ENCODE measurements at regions not wholly inside any gene's neighbourhood (a gene's known extent, or its start where the extent isn't known, plus 50 kb on each side); places are given as distances from the start of the nearest gene placed in this dataset.

DNA sequence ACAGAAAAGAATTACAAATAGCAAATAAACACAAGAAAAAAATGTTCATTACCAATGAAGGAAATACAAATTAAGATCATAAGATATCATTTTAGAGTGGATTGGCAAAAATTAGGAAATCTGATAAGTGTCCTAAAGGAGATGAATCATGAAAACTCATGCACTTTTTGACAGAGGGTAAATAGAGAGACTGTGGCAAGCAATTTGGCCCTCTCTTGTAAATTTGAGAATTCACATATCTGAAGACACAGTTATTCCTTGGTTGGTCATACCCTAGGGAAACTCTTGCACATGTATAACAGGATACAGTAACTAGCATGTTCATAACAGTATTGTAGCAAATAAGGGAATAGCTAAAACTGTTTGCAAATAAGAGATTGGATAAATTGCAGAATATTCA, 246.0 kb upstream of the GADL1 start:
- DNase-seq (ENCODE audit: low read depth): no peak

DNA sequence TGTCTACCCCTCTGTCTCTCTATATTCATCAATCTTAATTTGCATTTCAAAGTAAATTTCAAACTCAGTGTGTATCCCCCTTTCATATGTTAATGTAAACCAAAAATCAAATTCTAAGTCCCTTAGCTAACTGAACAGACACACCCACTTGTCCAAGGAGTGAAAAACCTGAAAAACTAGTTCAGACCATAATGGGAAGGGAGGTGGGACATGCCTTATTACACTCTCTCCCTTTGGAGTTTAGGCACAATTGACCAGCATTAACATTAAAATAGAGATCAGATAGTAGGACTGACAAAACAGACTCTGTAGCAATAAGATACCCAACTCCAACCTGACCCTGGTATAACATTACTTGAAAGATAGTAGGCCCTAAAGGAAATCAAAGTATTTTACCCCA, 247.7 kb upstream of the GADL1 start:
- no peak for DNase-seq (ENCODE audit: low read depth)

DNA sequence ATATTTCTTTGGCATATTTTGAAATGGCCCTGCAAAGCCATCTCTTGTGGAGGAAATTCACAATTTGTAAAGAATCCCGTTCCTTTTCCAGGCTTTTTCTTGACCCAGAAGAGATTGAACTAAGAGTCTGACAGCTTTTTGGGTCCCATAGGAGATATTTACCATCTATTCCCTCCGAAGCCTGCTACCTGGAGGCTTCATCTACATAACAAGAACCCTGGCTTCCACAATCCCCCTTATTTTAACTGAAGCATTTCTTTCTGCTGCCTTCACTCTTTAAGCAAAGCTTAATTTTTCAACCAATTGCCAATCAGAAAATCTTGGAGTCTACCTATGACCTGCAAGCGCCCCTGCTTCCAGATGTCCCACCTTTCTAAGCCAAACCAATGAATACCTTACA, 248.1 kb upstream of the GADL1 start:
- DNase-seq (ENCODE audit: low read depth): no peak

DNA sequence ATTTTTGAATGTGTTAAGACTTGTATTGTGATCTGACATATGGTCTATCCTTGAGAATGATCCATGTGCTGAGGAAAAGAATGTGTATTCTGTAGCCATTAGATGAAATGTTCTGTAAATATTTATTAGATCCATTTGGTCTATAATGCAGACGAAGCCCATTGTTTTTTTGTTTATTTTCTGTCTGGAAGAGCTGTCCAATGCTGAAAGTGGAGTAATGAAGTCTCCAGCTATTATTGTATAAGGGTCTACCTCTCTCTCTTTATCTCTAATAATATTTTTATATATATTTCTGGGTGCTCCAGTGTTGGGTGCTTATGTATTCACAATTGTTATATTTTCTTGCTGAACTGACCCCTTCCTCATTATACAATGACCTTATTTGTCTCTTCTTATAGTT, 250.6 kb upstream of the GADL1 start:
- DNase-seq (ENCODE audit: low read depth): no peak

DNA sequence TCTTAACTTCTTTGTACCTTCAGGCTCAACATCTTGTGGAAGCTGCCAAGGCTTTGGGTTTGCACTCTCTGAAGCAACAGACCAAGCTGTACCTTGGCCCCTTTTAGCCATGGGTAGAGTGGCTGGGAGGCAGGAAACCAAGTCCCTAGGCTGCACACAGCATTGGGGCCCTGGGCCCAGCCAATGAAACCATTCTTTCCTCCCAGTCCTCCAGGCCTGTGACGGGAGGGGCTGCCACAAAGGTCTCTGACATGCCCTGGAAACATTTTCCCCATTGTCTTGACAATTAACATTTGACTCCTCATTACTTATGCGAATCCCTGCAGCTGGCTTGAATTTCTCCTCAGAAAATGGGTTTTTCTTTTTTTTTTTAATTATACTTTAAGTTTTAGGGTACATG, 253.1 kb upstream of the GADL1 start:
- no peak for DNase-seq (ENCODE audit: low read depth)

DNA sequence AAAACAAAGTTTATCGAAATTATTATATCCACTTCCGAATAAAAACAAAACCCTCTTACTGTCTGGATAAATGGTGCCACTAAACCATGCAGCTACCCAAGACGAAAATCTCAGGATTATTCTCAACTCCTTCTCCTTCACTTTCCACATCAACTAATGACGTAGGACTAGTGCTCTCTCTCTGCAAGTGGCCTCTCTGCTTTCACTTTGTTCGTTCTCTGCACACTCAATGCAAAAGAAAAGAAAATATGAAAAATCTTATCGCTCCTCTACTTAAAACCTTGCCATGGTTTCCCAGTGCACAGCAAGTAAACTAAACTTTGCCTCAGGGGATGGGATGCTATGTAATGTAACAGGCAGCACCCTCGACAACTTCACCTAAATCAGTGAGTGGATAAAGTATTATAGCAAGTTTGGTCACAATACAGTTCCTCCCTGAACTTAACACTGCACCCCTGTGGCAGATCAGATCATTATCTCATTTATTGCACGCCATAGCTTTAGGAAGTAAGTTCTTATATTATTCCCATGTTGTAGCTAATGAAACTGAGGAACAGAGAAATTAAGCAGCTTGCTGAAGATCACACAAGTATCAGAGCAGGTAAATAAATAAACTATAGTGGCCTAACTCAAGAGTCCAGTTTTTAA, 262.7 kb upstream of the GADL1 start:
- no peak for DNase-seq (ENCODE audit: low read depth)

DNA sequence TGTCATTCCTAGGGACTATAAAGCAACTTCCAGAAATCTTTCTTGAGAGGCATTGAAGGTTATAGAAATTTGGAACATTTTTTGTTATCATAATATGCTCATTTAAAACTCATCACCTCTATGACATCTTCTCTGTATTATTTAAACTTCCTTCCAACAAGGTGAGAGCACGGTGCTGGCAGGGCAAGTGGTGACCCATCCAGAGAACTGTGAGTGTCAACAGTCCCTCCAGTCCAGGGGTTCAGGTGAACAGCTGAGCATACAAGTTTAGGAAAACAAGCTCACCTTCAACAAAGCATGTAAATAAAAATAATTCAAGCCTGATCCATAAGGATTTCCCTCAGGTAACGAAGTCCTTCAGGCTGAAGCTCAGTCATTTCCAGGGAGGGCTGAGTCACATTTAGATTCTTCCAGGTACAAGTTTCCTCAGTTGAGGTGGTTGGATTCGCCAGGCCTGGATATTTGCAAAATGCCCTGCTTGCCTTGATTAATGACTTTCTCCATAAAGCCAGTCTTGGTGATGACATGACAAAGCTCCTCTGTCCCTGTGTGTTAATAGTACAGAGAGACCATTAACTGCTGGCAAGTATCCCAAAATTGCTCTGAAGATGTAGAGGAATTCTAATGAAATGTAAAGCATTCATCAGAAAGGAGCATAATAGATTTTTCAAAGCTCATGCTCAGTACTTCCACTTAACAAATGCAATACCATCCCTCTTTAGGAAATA, 263.6 kb upstream of the GADL1 start:
- DNase-seq (ENCODE audit: low read depth): no peak

DNA sequence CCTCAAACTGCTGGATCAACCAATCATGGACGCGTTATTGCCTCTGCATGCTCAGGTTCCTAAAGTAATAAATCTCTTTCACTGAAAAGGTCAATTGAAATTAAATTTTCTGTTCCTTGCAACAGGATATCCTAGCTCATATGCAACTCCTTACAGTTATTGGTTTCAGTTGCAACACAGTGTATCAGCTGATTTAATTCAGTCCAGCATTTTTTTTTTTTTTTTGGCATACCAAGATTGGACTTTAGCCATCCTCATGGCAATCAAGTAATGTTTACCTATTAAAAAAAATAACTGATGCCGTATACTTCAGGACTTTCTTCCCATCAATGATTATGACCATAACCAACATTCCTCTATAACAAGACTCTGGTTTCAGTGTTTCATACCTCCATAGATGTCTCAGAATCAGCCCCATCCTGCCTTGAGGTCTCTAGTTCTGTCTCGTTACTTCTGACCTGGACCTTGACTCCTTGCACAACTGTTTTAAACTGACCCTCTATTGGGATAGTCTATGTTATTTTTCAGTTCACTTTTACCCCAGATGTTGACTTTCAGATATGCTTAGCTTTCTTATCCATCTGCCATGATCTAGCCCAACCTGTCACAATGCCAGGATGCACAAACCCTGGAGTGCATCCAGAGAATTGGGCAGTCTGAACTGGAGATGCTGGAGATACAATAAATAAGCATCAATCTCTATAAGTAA, 265.0 kb upstream of the GADL1 start:
- DNase-seq (ENCODE audit: low read depth): no peak

DNA sequence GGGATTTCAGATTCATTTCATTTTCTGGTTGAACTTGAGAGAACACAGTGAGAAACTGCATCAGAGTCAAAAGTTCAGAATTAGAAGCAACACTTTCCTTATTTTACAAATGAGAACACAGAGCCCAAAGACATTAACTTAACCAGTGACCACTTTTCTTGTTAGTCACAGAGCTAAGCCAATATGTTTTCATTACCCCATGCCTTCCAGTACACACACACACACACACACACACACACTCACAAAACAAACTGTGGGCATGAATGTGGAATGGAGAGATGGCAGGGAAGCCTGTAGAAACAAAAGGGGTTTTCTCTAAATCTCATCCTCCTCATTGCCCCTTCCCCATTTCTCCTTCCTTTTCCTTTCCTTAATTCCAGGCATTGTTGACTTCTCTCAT, 267.4 kb upstream of the GADL1 start:
- no peak for DNase-seq (ENCODE audit: low read depth)

DNA sequence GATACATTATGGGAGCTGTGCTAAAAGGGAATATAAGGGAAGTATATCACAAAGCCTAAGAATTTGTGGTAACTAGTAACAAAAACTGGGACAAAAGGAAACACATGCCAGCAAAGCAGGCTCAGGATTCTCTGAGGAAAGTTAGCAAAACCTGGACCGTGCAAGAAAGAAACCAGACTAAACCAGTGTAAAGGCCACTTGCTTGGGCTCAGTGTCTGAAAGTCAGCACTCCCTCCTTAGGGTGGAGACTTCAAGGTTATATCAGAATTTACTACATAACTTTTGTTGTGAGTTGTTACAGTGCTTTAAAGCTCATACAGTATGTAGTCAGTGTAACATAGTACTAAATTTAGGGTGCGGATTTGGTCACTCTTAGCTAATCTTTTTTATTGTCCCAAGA, 269.9 kb upstream of the GADL1 start:
- DNase-seq (ENCODE audit: low read depth): no peak

DNA sequence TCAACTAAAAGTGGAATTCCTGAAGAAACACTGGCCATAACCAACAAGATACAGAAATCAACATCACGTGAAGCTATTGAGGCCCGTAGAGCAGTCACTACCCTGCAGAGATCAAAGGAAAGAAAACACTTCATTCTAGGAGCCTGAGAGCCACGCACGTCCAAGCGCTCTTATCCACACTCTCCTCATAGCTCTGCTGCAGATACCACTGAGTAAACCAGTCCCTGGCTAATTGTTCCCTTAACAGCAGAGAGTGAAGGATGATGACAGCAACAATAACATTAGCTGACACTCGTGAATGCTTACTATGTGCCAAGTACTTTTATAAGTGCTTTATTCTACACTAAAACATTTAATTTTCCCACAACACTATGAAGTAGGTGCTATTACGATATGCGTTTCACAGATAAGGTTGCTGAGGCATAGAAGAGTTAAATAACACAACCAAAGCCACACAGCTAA, 271.0 kb upstream of the GADL1 start:
- no peak for DNase-seq (ENCODE audit: low read depth)

DNA sequence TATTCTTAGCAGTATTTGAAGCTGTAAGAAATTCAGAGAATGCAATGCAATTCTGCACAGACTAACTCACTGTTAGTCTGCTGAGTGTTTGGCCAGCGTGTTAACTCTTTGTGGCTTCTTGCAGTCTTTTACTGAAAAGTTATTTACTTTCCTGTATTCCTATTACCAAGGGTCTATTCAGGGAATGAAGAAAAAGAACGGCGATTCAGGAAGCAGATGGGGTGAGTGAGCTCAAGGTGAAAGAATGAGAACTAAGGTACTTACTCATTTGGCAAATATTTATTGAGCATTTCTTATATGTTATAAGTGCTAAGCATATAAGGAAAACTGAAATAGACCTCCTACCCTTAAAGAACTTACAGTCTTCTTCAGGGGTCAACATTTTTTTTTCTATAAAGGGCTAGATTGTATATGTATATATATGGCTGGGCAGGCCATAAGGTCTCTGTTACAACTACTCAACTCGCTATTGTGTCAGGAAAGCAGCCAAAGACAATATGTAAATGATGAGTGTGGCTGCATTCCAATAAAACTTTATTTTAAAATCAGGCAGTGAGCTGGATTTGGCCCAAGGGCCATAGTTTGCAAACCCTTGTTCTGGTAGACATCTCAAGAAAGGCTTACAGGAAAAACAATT, 271.9 kb upstream of the GADL1 start:
- peak; percentile 88 for DNase-seq (ENCODE audit: low read depth)

DNA sequence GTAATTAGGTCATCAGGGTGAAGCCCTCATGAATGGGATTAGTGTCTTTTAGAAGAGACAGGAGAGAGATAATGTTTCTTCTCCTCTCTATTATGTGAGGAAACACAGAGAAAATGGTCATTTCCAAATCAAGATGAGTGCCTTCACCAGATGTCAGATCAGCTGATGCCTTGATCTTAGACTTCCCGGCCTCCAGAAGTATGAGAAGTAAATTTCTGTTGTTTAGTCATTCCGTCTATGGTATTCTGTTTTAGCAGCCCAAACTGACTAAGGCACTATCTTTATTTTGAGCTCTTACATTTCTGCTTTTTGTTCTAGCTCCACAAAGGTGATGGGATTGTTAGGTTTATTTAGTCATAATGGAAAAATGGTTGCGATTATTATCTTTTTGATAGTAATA, 273.2 kb upstream of the GADL1 start:
- no peak for DNase-seq (ENCODE audit: low read depth)

DNA sequence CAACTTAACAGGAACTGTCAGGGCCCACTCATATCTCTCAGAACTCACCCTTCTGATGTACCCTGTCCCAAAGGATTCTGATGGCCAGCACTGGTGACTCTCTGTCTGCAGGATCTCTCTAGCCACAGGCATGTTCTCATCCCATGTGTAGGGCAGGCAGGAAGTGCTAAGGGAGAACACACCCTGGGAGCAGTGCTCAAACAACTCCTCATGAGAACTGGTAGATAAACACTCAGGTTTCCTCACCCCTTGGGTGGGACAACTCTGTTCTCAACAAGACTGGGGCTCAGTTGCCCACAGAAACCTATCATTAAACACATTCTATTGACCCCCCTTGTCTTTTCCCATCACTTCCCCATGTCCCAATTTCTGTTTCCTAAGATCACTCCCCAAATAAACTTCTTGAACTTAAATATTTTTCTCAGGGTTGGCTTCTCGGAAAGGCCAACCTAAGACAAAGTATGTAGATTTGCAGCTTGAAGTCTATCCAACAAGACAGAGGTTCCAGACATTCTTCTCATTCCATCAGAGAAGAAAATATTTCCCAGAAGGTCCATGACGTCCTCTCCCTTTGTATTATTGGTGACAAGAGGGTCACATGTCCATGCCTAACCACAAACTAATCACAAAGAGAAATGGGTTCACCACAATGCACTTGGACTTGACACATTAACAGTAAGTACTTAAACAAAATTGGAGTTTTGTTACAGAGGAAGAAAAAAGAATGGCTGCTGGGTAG, 276.6 kb upstream of the GADL1 start:
- peak; percentile 70 for DNase-seq (ENCODE audit: low read depth)

DNA sequence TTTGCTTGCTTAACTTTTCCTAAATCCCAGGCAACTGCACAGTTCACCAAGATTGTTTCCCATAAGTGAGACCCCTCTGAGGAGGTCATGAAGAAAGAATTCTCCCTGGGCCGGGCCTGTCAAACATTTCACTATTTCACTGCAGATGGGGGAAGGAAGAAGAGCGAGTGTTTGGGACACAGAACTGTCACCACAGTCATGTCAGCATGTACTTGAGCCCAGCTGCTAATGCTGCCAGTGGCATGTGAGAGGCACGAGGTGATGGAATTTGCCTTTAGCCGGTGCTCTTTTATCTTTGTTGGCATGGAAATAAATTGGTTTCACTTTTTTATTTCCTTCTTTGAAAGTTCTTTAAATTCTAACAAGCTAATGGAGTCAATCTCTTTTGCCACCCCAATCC, 277.9 kb upstream of the GADL1 start:
- no peak for DNase-seq (ENCODE audit: low read depth)

DNA sequence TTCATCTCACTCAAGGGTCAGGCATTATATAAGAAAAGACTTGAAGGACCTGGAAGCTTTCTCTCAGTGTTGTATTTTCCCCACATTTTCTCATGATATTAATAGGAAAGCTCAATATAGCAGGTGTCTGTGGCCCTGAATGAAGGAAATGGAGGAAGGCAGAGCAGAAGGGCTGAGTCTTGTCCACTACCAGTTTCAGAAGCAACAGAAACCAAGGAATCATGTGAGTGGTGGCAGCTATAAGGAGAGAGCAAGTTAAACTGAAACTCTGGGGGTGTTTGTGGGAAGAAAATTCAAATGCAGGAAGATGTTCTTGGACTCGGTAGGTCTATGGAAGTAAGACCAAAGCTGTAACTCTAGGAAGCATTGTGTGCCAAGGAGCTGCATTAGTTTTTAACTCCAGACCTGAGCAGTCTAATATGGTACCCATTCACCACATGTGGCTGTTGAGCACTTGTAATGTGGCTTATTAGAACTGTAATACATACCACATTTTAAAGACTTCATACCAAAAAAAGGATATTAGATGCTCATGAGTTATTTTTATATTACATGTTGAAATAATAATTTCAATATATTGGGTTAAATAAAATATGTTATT, 278.8 kb upstream of the GADL1 start:
- no peak for DNase-seq (ENCODE audit: low read depth)

DNA sequence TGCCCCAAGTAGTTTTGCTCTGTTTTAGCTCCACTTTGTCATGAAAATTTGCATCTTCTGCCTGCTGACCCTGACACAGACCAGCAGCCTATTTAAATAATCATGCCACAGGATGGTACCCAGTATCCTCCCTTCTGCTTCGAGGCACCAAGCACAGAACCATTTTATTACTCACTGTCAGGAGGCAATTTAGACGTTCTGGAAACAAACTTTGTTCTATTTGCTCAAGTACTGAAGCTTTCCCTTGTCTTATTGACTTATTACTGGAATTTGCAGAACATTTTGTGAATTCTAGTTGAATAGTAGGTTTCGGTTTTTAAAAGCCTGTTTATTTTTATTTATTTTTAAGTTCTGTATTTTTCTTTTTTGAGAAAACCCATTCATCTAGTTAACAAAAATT, 279.6 kb upstream of the GADL1 start:
- no peak for DNase-seq (ENCODE audit: low read depth)

DNA sequence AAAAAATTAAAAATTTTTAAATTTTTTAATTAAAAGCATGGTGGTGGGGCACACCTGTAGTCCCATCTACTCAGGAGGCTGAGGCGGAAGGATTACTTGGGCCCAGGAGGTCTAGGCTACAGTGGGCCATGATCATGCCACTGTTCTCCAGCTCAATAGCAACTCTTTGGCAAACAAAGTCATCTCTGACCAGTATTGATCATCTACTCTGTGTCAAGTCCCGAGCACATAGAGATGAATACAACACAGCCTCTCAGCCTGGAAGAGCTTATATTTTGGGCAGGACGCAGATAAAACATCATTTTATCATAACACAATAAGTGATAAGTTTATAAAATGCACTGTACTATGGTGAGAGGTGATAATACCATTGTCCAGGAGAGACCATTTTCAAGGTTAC, 281.6 kb upstream of the GADL1 start:
- DNase-seq (ENCODE audit: low read depth): no peak

DNA sequence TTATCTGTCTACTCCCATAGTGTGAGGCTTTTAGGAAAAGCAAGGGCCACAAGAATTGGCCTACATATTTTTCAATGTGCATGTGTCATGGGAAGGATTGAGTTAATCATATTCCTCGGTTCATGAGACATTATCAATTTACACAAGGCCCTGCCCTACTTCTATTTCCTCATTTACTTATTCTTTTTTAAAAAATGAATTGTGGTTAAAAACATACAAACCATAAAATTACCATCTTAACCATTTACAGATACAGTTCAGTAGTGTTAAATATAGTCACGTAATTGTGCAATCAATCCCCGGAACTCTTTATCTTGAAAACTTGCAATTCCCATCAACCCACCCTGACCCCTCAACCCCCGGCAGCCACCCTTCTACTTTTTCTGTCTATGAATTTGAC, 284.0 kb upstream of the GADL1 start:
- DNase-seq (ENCODE audit: low read depth): no peak

DNA sequence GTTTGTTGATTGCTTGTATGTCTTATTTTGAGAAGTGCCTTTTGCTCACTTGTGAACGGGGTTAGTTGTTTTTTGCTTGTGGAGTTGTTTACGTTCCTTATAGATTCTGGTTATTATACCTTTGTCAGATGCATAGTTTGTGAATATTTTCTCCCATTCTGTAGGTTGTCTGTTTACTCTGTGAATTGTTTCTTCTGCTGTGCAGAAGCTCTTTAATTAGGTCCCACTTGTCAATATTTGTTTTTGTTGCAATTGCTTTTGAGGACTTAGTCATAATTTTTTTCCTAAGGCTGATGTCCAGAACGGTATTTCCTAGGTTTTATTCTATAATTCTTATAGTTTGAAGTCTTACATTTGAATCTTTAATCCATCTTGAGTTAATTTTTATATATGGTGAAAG, 285.3 kb upstream of the GADL1 start:
- DNase-seq (ENCODE audit: low read depth): no peak

DNA sequence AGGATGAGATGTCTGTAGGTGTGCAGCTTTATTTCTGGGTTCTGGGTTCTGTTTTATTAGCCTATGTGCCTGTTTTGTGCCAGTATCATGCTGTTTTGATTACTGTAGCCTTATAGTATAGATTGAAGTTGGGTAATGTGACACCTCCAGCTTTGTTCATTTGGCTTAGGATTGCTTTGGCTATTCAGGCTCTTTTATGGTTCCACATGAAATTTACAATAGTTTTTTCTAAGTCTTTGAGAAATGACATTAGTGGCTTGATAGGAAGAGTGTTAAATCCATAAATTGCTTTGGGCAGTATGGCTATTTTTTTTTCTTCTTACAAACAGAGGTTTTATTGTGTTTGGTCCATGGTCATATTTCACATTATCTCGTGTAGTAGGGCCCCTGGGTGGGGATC, 285.8 kb upstream of the GADL1 start:
- DNase-seq (ENCODE audit: low read depth): no peak

Data from HT1080 (cell line).